KBM-7 (cell line): ENCODE measurements at regions not wholly inside any gene's neighbourhood (a gene's known extent, or its start where the extent isn't known, plus 50 kb on each side); places are given as distances from the start of the nearest gene placed in this dataset.

Source experiments
- DNase-seq: peaks from one replicate; pipeline ENCODE4 v3.0.0-alpha.2; 2015
- in situ Hi-C: fragments of 300-500 bp; cut with MboI; formaldehyde crosslinking; loops from 2 replicates; pipeline ENCODE4 v1.14.3; 2020; ENCODE audit warnings: low sequenced_read_pairs, low pct_unique_long_range_greater_than_20kb, mixed read lengths

DNA sequence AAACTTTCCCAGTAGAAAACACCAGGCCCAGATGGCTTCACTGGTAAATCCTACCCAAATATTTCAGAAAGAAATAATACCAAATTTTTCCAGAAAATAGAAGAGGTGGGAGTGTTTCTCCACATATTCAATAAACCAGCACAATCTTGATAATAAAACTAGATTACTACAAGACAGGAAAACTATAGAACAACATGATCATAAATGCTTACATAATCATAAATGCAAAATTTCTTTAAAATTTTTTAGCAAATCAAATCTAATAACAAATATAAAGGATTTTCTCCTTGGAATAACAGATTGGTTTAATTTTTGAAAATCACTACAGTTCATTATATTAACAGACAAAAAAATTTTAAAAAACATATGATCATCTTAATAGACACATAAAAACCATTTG, 294.5 kb downstream of the BCL11B start:
- DNase-seq: no peak
- in situ Hi-C loops: no loop called here

DNA sequence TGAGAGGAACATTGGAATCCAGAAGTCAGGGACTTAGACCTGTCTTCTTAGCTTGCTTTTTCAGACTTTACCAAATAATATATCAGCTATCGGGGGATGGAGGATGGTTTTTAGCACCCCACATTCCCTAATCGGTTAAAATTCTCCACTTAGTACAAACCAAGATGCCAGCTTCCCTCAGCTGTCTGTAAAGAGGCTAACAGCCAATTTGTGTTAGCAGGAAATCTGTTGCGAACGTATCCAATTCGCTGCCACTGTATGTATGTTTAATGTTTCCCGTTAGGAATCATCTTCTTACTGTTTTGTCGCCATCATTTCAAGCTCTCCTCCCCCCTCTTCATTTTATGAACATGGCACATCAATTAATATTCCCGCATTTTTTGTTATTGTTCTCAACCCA, 289.0 kb downstream of the BCL11B start:
- DNase-seq: no peak
- in situ Hi-C loops: no loop called here

DNA sequence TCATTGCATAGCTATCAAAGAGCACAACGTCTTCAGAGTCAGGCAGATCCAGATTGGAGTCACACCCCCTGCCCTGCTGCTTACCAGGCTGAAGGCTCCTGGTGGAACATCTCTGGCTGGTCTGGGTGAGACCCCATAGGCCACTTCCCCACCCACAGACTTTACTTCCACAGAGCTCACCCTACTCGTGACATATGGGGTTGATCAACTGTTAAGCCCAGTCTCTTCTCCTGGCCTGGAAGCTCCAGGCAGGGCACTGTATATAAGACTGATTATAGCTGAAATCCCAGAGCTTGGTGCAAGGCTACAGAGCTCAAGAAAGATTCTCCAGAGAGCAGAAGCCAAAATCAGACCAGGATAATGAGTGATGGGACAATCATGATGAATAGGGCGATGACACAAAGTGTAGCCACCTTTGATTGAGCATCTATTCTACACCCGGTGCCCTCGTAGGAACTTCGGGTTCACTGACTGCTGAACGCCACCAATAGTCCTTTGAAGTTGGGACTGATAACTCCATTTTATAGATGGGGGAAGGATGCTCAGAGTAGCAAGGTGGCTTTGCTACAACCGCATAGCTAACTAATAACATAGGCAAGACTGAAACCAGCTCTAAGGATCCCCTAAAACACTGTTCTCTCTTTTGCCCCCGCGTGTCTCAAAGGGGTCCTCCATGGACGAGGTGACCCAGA, 287.8 kb downstream of the BCL11B start:
- no peak for DNase-seq
- in situ Hi-C loops: no loop called here

DNA sequence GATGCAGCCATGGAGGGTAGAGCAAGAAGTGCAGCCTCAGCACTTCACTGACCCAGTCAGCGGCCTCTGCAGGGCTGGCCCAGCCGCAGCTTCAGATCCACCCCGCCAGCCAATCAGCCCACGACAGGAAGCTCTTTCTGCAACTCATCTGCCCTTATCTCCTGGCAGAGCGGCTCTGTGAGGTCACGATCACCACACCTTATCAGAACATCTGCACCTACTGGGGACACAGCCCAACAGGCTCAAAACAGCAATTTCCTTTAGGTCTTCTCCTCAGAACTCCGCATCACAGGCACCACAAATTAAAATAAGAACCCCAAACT, 287.3 kb downstream of the BCL11B start:
- DNase-seq: no peak
- in situ Hi-C loops: no loop called here

DNA sequence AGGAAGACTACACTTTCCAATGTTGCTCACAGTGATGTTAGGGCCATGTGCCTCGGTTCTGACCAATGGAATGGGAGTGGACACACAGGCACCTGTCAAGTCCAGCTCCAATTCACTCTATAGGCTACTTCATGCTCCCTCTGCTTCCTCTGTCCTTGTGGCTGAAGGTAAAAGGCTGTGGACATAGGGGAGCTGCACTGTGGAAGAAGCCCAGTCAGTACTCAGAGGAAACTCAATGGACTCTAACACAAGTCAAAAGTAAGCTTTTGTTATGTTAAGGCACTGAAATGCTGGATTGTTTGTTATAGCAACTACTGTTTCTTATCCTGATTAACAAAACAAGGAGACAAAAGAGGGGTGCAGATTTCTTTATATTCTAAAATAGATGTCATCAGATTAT, 278.2 kb downstream of the BCL11B start:
- in situ Hi-C loops: no loop called here
- no peak for DNase-seq

DNA sequence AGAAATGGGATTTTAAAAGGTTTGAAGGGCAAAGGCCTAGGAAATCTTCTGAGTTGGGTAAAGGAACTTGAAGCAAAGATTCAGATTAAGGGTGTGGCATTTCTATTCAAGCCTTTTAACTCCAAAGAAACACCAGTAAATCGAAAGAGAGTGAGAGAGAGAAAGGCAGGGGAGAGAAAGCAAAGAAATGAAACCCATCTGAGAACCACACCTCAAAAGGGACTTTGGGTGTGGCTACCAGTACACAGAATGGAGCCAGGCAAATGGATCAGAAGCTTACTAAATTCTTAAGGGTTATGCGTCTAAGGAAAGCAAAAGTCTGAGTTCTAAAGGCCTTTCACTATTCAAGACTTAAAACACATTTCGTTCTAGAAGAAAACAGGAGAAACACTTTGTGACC, 277.4 kb downstream of the BCL11B start:
- in situ Hi-C loops: no loop called here
- DNase-seq: no peak

DNA sequence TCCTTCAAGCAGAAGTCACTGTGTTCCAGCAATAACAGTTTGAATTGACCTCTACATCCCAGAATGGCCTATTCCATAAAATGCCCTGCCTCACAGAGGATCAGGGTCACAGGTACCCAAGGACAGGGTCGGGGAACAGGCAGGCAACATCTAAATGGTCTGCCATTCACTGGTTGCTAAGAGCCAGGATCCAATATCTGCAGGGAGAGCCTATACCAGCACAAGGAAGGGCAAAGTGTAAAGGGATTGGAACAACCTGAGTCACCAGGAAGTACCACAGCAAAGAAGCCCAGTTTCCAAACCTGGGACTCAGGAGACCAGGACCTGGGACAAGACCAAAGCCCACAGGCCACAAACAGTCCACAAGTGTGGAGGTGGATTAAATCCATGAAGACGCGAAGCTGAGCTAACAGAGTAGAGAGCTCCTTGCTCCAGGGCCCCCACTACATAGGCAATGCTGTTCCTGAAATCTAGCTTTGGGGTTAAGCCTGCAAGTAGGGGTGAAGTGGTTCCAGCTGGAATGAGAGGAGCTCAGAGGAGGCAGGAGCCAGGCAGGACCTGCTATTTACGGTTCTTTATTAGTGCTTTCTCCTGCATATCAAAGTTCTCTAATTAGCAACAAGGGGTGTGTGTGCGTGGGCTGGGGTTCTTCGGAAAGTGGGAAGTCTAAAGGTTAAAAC, 274.3 kb downstream of the BCL11B start:
- in situ Hi-C loops: no loop called here
- DNase-seq: no peak

DNA sequence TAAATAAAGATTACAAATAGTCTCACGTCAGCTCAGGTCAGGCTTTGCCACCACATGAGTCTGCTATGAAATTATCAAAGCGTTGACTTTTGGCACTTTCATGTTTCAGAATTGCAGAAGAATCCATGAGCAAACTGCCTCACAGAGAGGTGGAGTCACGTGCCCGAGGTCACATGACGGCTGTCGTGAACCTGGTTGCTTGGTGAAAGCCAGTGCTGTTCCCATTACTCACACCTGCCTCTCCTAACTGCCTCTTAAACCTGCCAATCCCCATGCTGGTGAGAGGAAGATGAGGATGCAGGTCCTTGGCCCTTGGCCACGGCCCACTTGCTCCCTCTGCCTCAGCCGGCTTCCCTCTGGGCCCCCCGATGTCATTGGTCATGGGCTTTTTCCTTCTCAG, 272.7 kb downstream of the BCL11B start:
- no peak for DNase-seq
- in situ Hi-C loops: no loop called here

DNA sequence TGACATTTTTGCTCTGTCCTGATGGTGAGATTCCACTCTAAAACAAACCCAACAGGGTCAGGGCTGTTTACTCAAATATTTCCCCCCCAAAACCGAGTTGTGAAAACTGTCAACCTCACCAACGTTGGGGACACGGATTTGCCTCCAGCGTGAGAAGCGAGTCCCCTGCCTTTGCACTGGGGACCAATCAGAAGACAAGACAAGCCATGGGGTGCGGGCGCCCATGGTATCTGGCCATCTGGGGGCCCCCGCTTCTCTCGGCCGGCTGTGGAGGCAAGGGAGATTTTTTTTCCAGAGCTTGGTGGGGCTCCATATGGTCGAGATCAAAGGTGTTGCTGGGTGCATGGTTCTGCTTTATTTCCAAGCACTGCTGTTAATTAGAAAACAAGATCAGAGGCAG, 272.1 kb downstream of the BCL11B start:
- in situ Hi-C loops: no loop called here
- DNase-seq: no peak

DNA sequence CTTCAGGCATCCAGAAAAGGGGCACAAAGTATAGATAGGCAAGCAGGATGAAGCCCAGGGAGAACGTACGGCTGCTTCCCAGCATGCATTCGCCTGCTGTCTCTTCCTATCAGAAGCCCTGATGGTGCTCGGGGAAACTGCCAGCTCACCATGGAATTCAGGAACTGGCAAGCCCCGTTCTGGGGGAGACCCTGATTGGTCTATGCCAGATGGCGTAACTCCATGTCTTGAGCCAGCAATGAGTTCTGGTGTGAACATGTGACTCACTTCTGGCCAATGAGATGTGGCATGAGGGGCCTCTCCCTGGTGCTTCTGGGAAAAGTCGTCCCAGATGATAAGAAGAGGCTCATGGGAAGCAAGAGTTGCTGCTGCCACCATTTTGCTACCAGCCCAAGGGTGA, 270.8 kb downstream of the BCL11B start:
- in situ Hi-C loops: no loop called here
- no peak for DNase-seq

DNA sequence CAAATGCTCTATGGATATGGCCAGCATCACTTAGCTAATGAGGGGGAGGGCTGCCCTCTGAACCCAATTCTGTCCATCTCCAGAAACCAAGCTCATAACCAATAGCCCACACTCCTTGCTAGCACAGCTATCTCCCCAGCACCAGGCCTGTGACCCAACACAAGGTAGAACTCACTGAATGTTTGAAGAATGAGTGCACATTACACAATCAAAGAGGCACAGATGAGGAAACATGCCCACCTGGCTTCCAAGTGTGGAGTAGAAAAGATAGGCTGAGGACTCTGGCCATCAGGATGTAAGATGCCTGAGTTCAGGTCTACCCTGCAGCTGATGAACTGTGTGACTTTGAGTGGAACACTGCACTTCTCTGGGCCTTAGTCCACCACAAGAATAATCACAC, 268.4 kb downstream of the BCL11B start:
- in situ Hi-C loops: no loop called here
- DNase-seq: no peak

DNA sequence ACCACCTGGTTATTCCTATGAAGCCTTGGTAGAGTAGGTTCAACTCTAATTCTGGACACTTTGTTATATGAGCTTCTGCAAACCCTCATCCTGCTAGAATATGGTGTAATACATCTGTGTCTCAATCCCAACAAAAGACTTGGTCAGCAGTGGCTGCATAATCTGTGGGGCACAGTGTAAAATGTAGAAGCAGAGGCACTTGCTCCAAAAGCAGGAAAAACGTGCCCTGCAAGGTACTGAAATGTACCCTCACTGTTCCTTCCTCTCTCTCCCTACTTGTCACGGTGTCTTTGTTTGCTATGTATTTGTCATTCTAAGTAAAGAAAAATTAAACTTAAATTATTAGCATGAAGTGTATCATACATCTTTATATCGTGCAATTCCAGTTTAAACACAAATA, 267.9 kb downstream of the BCL11B start:
- DNase-seq: no peak
- in situ Hi-C loops: no loop called here

DNA sequence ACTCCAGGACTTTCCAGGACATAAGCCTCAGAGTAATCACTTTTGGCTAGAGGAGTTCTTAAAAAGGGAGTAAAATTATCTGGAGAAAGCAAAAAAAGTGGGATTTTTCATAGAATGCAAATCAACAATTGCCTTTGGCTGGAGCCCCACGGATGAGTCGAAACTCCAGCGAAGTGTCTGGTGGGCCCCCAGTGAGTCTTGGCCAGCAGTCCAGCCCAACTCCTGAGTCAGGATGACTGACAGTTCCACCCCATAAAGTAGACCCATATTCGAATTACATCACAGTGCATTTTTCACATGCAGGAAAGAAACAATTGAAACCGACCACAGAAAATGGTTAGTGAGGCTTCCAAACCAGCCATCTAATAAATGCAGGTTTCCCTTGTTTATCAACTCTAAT, 265.7 kb downstream of the BCL11B start:
- in situ Hi-C loops: no loop called here
- DNase-seq: no peak

DNA sequence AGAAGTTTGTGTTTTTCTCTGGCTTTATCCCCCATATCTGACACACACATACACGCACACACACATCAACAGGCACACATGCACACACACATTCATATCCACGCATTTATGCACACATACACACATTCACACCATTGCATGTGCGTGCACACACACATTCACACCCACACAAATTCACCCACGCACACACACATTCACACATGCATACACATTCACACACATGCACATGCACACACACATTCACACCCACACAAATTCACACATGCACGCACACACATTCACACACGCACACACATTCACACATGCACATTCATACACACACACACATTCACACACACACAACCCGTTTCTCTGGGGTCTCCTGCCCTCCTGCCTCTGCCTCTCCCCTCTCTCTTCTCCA, 264.2 kb downstream of the BCL11B start:
- in situ Hi-C loops: no loop called here
- no peak for DNase-seq

DNA sequence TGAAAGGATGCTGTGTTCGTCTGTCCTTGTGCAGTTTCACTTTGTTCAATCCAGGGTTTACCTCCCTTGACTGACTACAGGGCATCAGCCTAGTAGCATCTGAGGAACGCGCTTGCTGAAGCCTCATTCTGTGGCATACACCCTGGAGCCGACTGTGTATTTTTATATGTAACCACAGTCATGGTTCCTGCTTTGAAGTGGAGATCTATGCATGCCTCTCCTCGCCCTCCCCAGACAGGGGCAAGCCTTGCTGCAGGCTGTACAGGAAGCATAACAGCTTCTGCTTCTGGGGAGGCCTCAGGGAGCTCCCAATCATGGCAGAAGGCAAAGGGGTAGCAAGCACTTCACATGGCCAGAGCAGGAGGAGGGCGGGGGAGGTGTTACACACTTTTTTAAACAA, 262.1 kb downstream of the BCL11B start:
- DNase-seq: no peak
- in situ Hi-C loops: no loop called here

DNA sequence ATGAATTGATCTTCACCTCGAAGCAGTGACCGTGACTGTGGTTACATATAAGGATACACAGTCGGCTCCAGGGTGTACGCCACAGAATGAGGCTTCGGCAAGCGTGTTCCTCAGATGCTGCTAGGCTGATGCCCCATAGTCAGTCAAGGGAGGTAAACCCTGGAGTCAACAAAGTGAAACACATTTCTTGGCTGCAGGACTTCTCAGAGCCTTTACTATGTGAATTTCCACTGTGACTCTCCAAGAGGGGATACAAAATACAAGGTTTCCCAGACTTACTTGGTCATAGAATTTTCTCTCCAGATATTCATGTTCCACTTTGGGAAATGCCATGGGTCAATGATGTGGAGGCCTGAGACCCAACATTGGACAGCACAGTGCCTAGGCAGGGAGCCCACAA, 260.6 kb downstream of the BCL11B start:
- in situ Hi-C loops: no loop called here

DNA sequence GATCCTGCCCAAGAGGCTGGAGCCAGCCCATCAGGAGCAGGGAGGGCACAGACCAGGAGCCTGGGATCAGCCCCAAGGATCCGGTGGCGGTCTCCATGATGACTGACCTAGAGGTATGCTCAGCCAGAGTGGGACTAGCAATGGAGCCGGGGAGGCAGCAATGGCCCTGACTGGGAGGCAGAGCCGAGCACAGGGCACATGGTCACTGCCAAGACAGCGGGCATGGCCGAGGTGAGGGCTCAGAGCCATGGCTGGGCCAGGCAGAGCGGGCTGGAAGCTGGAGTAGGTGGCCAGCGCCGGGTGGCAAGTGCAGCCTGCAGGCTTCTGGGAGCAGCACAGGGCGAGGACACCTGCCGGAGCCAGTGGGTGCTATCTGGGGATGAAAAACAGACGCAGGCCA, 259.3 kb downstream of the BCL11B start:
- in situ Hi-C loops: no loop called here

More for the DNA sequence above, 260.6 kb downstream of the BCL11B start:
- no peak for DNase-seq

DNA sequence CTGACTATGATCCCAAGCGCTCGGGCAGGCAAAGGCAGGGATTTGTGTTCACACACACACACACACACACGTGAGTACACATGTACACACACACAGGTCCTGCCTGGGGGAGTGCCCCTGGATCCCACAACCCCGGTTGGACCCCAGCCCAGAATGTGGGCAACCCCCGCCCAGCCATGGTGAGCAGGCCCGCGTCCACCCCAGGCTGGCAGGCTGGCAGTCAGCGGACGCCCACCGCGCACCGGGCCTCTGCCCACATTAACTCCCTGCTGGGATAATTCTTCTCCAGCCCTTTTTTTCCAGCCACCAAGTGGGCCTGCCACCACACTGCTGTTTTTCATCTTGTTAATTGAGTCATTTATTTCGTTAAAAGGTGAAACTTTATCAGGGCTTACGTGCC, 256.2 kb downstream of the BCL11B start:
- no peak for DNase-seq
- in situ Hi-C loops: no loop called here

More for the DNA sequence above, 259.3 kb downstream of the BCL11B start:
- DNase-seq: no peak

DNA sequence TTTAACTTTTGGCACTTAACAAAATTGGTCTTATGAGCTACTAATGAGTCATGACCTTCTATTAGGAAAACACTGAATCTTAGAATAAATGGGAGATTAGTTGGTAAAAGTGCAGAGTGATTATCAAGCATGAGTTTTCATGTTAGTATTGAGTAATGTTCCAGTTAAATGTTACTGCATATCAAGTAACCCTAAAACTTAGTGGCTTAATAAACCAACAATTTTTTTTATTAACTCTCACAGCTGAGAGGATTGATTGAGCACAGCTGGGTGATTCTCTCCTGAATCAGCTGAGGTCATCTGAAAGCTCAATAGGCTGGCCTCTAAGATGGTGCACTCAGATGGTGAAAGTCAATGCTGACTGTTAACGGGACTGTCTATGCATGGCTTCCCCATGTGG, 248.6 kb downstream of the BCL11B start:
- in situ Hi-C loops: no loop called here
- DNase-seq: no peak

DNA sequence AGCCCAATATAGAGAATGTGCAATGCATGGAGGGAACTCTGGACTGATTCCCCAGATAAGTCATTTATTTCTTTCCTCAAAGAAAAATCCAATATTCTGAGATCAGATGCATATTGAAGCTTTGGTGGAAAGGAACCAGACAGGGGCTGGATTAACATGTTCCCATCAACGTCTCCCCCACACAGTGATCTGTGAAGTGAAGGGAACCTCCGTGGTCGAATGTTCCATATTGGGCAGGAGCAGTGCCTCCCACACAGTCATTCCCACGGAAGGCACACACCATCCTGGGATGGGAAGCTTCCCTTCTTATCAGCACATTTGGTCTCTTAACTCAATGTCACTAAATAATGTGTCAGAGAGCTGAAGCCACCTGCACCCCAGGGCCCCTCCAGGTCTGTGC, 247.1 kb downstream of the BCL11B start:
- no peak for DNase-seq
- in situ Hi-C loops: no loop called here

DNA sequence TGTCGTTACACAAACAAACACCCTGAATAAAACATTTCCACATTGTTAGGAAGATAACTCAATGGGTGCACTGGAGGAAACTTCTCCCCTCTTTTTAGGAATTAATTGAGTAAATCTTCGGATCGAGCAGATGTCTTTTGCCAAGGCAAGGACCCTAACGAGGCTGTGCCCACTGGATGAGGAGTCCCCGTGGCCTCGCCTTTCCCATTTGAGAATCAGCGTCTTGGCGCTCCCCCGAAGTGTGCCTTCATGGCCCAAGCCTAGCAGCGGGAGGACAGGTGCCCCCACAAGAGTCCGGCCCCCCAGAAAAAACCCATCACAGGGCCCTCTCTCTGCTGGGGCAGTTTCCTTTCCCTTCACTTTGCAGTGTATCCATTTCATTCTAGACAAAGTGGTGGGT, 246.6 kb downstream of the BCL11B start:
- no peak for DNase-seq
- in situ Hi-C loops: no loop called here
